Lower lobe of right lung (tissue), 2 donors: ENCODE measurements at regions not wholly inside any gene's neighbourhood (a gene's known extent, or its start where the extent isn't known, plus 50 kb on each side); places are given as distances from the start of the nearest gene placed in this dataset.
A peak's percentile ranks its signal among the peaks of the same experiment; 100 is the strongest.

Experiments
- ATAC-seq, 2 donors: fragments of 200-7000 bp; cut with Tn5 transposase; one replicate each; pipeline ENCODE4 v1.9.1; 2020 to 2022; ENCODE audit warnings: mild to moderate bottlenecking in 2 of 2, moderate library complexity in 2 of 2
- DNase-seq: peaks from one replicate; pipeline ENCODE4 v3.0.0-alpha.2; 2020
- H3K27ac ChIP-seq: fragments of 200-600 bp; one replicate; pipeline ENCODE4 v1.8.0; 2022
- H3K27me3 ChIP-seq: fragments of 200-600 bp; one replicate; pipeline ENCODE4 v1.8.0; 2022; ENCODE audit warnings: low read depth
- H3K36me3 ChIP-seq: fragments of 200-600 bp; one replicate; pipeline ENCODE4 v1.8.0; 2022; ENCODE audit warnings: mild to moderate bottlenecking
- H3K4me1 ChIP-seq: fragments of 200-600 bp; one replicate; pipeline ENCODE4 v1.8.0; 2022
- H3K4me3 ChIP-seq: fragments of 200-600 bp; one replicate; pipeline ENCODE4 v1.8.0; 2022; ENCODE audit warnings: mild to moderate bottlenecking
- H3K9me3 ChIP-seq: fragments of 200-600 bp; one replicate; pipeline ENCODE4 v1.8.0; 2022
- intact Hi-C: fragments of 100-400 bp; cut with DNase I; formaldehyde crosslinking; loops from one replicate; pipeline ENCODE4 v1.11.0; 2022
- TF ChIP-seq, protein P1 (sequence below): fragments of 200-600 bp; IDR thresholded peaks from one replicate; pipeline ENCODE4 v1.8.0; 2022; ENCODE audit warnings: antibody characterized with exemption, mild to moderate bottlenecking
- donor health status: DM: no; HTN: yes; CAD: no; lungs with severe emphysema.

DNA sequence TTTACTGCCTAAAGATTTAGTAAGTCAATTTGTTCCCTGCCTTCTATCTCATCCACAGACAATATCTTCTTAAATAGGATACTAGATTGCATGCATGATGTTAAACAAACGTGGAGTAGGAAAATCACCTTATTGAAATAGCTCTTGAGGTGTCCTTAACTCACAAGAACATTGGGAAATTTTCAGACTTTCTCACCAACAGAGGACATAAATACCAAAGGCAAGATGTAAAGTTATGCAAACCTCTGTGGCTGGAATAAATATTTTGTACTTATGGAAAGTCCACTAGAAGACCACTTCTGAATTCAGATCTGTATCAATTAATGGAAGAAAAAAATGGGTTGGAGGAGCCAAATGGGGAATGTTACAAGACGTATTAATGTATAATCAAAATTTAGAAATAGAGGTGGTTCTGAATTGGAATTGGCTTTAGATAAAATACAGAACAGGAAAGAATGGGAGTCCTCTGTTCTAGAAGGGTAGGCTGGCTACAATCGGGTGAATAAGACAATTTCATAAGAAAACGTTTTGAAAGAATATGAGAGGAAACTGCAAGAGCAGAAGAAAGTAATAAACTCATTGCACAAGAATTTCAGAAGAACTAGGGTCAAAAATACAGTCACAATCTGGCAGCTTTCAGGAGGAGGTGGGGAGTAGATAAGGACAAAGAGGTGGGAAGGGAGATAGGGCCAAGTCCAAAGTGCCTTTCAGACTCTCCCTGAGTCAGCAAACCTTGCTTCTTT, 69.3 kb upstream of the FN1 start:
- no peak overlapping the region for H3K27ac ChIP-seq
- ATAC-seq (peak in 1 of 2 donors; percentile 77), DNase-seq (no peak)
- TF ChIP-seq, protein P1, sequence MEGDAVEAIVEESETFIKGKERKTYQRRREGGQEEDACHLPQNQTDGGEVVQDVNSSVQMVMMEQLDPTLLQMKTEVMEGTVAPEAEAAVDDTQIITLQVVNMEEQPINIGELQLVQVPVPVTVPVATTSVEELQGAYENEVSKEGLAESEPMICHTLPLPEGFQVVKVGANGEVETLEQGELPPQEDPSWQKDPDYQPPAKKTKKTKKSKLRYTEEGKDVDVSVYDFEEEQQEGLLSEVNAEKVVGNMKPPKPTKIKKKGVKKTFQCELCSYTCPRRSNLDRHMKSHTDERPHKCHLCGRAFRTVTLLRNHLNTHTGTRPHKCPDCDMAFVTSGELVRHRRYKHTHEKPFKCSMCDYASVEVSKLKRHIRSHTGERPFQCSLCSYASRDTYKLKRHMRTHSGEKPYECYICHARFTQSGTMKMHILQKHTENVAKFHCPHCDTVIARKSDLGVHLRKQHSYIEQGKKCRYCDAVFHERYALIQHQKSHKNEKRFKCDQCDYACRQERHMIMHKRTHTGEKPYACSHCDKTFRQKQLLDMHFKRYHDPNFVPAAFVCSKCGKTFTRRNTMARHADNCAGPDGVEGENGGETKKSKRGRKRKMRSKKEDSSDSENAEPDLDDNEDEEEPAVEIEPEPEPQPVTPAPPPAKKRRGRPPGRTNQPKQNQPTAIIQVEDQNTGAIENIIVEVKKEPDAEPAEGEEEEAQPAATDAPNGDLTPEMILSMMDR: no peak
- H3K27me3 ChIP-seq: no peaks in the 10 kb centered on the region
- no peaks in the 10 kb centered on the region for H3K4me1 ChIP-seq
- H3K36me3 ChIP-seq: no peaks in the 10 kb centered on the region
- intact Hi-C loops: no loop called here
- H3K4me3 ChIP-seq: no peak overlapping the region
- no peaks in the 10 kb centered on the region for H3K9me3 ChIP-seq

DNA sequence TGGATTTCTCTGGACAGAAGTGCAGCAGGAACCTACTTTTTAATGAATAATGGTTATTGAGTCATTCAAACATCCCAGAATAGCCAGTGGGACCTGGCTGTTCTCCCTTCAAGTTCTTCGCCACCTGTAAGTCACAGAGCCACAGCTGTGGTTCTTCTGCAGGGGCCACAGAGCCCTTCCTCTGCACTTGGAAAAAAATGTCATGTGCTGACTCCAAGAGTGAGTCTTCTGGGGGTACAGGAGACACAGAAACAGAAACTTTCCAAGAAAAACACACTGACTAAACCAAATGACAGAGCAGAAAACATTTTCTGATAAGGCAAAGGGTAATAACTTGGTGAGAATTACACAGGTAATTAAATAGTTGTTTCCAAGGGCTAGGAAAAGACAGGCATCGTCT, 68.7 kb upstream of the FN1 start:
- Histone ChIP-seq H3K4me3 (no peak overlapping the region), H3K27ac (no peak overlapping the region), H3K36me3 (no peaks in the 10 kb centered on the region), H3K9me3 (no peaks in the 10 kb centered on the region), H3K4me1 (no peaks in the 10 kb centered on the region), H3K27me3 (no peaks in the 10 kb centered on the region)
- DNase-seq (no peak), ATAC-seq (no peak)
- TF ChIP-seq, protein P1: no peak
- intact Hi-C loops: no loop called here

DNA sequence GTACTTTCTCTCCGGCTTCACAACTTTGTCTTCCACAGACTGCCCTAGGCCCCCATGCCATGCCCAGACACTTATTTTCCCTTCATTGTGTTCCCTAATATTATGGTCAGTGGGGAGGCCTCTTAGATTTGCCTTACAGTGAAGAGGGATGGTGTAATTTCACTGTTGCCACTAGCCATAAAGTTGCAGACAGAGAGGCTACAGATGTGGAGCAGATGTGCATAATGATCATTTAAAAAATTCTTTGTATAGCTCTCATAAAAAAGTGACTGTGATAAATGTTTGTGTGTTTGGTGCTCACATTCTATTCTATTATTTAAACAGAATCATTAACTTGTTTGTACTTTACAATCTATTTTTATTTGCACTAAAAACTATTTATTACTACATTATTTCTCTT, 67.5 kb upstream of the FN1 start:
- intact Hi-C loops: no loop called here
- DNase-seq: no peak
- no peaks in the 10 kb centered on the region for H3K36me3 ChIP-seq
- TF ChIP-seq, protein P1: no peak
- no peaks in the 10 kb centered on the region for H3K9me3 ChIP-seq
- H3K4me1 ChIP-seq: no peaks in the 10 kb centered on the region
- H3K27me3 ChIP-seq: no peaks in the 10 kb centered on the region
- ATAC-seq: no peak
- no peak overlapping the region for H3K27ac ChIP-seq
- no peak overlapping the region for H3K4me3 ChIP-seq

DNA sequence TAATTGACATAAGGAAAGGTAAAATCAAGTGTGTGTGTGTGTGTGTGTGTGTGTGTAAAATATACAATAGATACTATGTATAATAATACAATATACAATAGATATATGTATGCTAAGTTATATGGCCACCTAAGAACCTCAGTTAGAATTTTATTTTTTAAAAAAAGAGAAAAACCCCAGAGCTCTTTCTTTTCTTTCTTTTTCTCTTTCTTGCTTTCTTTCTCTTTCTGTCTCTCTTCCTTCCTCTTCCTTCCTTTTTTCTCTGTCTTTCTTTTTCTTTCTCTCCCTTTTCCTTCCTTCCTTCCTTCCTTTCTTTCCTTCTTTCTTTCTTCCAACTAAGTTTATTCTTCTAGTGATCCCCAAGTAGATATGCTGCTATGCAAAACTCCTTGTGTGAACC, 64.6 kb upstream of the FN1 start:
- DNase-seq (no peak), ATAC-seq (no peak)
- H3K36me3 ChIP-seq: no peaks in the 10 kb centered on the region
- intact Hi-C loops: no loop called here
- no peak overlapping the region for H3K4me3 ChIP-seq
- H3K4me1 ChIP-seq: no peaks in the 10 kb centered on the region
- TF ChIP-seq, protein P1: no peak
- H3K27ac ChIP-seq: no peak overlapping the region
- H3K9me3 ChIP-seq: no peaks in the 10 kb centered on the region
- no peaks in the 10 kb centered on the region for H3K27me3 ChIP-seq

DNA sequence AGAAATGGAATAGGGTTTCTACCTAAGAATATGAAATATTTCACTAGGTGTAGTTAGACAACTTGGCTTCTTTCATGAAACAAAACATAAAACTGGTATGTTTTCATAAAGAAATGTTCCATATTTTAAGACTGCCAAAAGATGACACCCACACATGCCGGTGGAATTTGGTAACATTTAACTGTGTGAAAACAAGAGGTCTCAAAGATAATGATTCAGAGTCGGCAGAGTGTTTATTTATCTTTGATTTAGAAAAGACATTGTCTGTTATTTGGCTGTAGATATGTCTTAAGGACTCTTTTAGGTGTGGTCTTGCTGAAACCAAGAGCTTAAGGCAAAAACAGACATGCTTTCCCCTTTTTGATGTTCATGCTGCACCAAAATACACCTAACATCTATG, 63.5 kb upstream of the FN1 start:
- intact Hi-C loops: no loop called here
- Histone ChIP-seq H3K27ac (no peak overlapping the region), H3K9me3 (no peaks in the 10 kb centered on the region), H3K4me1 (no peaks in the 10 kb centered on the region), H3K27me3 (no peaks in the 10 kb centered on the region), H3K36me3 (no peaks in the 10 kb centered on the region), H3K4me3 (no peak overlapping the region)
- ATAC-seq (no peak), DNase-seq (no peak)
- TF ChIP-seq, protein P1: no peak
